NAMALWA (cell line): ENCODE measurements at regions not wholly inside any gene's neighbourhood (a gene's known extent, or its start where the extent isn't known, plus 50 kb on each side); places are given as distances from the start of the nearest gene placed in this dataset.
"Not testable (repeated sequence)": the region's sequence is repeated elsewhere in the genome, so short reads cannot be mapped to it uniquely, and the experiment has no call there.

ENCODE experiments used
- DNase-seq: peaks from one replicate; pipeline ENCODE4 v3.0.0-alpha.2; 2015; ENCODE audit warnings: low spot score

- no peak for DNase-seq
Observed at GRCh38 chr1:232346844-232347243, 283.1 kb downstream of the SIPA1L2 start.

GRCh38 chr1:232344791-232345399 lies 285.0 kb downstream of the SIPA1L2 start:
- DNase-seq = no peak

GRCh38 chr1:232344186-232344585 lies 285.7 kb downstream of the SIPA1L2 start:
- not testable (repeated sequence) for DNase-seq

GRCh38 chr1:232340446-232340845 lies 289.5 kb downstream of the SIPA1L2 start:
- no peak for DNase-seq

GRCh38 chr1:232339073-232339472 lies 290.9 kb downstream of the SIPA1L2 start:
- DNase-seq = no peak

GRCh38 chr1:232335741-232336293 lies 294.1 kb downstream of the SIPA1L2 start:
- no peak for DNase-seq

GRCh38 chr1:232335261-232335660 lies 294.7 kb downstream of the SIPA1L2 start:
- DNase-seq = no peak

GRCh38 chr1:232334811-232335210 lies 295.1 kb downstream of the SIPA1L2 start:
- DNase-seq = no peak

- DNase-seq = no peak
Observed at GRCh38 chr1:232334246-232334645, 295.7 kb downstream of the SIPA1L2 start.

GRCh38 chr1:232333419-232333767 lies 296.5 kb downstream of the SIPA1L2 start:
- DNase-seq = no peak

- not testable (repeated sequence) for DNase-seq
Observed at GRCh38 chr1:232332710-232333418, 297.1 kb downstream of the SIPA1L2 start.

GRCh38 chr1:232329103-232329813 lies 300.7 kb downstream of the SIPA1L2 start:
- no peak for DNase-seq

- DNase-seq = no peak
Observed at GRCh38 chr1:232328486-232329102, 301.3 kb downstream of the SIPA1L2 start.

GRCh38 chr1:232327899-232328298 lies 302.0 kb downstream of the SIPA1L2 start:
- no peak for DNase-seq

GRCh38 chr1:232327269-232327668 lies 302.7 kb downstream of the SIPA1L2 start:
- DNase-seq = no peak

- no peak for DNase-seq
Observed at GRCh38 chr1:232322162-232322734, 307.7 kb downstream of the SIPA1L2 start.

GRCh38 chr1:232319518-232320210 lies 310.3 kb downstream of the SIPA1L2 start:
- no peak for DNase-seq

GRCh38 chr1:232319072-232319471 lies 310.9 kb downstream of the SIPA1L2 start:
- no peak for DNase-seq

GRCh38 chr1:232318143-232318542 lies 311.8 kb downstream of the SIPA1L2 start:
- DNase-seq = no peak

- no peak for DNase-seq
Observed at GRCh38 chr1:232317350-232317749, 312.6 kb downstream of the SIPA1L2 start.

GRCh38 chr1:232316864-232317263 lies 313.1 kb downstream of the SIPA1L2 start:
- DNase-seq = no peak

- DNase-seq = not testable (repeated sequence)
Observed at GRCh38 chr1:232313876-232314275, 316.1 kb downstream of the SIPA1L2 start.
